ENCODE measurements at regions not wholly inside any gene's neighbourhood (a gene's known extent, or its start where the extent isn't known, plus 50 kb on each side); places are given as distances from the start of the nearest gene placed in this dataset.

- H3K4me1 ChIP-seq (ENCODE audit: control insufficient read depth, low read length) = no peaks in the 10 kb centered on the region
- no peaks in the 10 kb centered on the region for H3K9me2 ChIP-seq (replicated peaks; ENCODE audit: control insufficient read depth, low read length)
- no peaks in the 10 kb centered on the region for H3K9me3 ChIP-seq (ENCODE audit: control insufficient read depth, insufficient read depth, low read length)
- H3K36me3 ChIP-seq (ENCODE audit: control insufficient read depth, low read length) = no peaks in the 10 kb centered on the region
- no peak overlapping the region for H3K4me2 ChIP-seq (ENCODE audit: low read length)
- H3K27ac ChIP-seq (ENCODE audit: low read depth, low read length) = no peak overlapping the region
- no peaks in the 10 kb centered on the region for H3K27me3 ChIP-seq (ENCODE audit: control insufficient read depth, low read length)
- H3K79me2 ChIP-seq (ENCODE audit: control insufficient read depth, low read length) = no peaks in the 10 kb centered on the region
- no peaks in the 10 kb centered on the region for H3F3A ChIP-seq (ENCODE audit: control insufficient read depth, insufficient read depth)
- TF ChIP-seq CTCF (IDR thresholded peaks at IDR 0.05; ENCODE audit: low read depth, low read length, poor library complexity, severe bottlenecking) = no peak
- no peak for TF ChIP-seq EZH2phosphoT487 (IDR thresholded peaks at IDR 0.05; ENCODE audit: borderline replicate concordance, low read length)
- H3K4me3 ChIP-seq (ENCODE audit: low read length) = no peak overlapping the region
- no peaks in the 10 kb centered on the region for H4K20me1 ChIP-seq (ENCODE audit: control insufficient read depth, insufficient read depth, low read depth, low read length)
Observed at GRCh38 chr4:18524667-18525066, 503.1 kb upstream of the LCORL start.

GRCh38 chr4:18518098-18518497 lies 496.5 kb upstream of the LCORL start:
- Histone ChIP-seq H3K36me3 (ENCODE audit: control insufficient read depth, low read length) (no peaks in the 10 kb centered on the region), H3K27me3 (ENCODE audit: control insufficient read depth, low read length) (no peaks in the 10 kb centered on the region), H3K4me3 (ENCODE audit: low read length) (no peak overlapping the region), H3K9me3 (ENCODE audit: control insufficient read depth, insufficient read depth, low read length) (no peaks in the 10 kb centered on the region), H3K4me2 (ENCODE audit: low read length) (no peak overlapping the region), H3F3A (ENCODE audit: control insufficient read depth, insufficient read depth) (no peaks in the 10 kb centered on the region), H3K27ac (ENCODE audit: low read depth, low read length) (no peak overlapping the region), H4K20me1 (ENCODE audit: control insufficient read depth, insufficient read depth, low read depth, low read length) (no peaks in the 10 kb centered on the region), H3K9me2 (replicated peaks; ENCODE audit: control insufficient read depth, low read length) (no peaks in the 10 kb centered on the region), H3K79me2 (ENCODE audit: control insufficient read depth, low read length) (no peaks in the 10 kb centered on the region), H3K4me1 (ENCODE audit: control insufficient read depth, low read length) (no peaks in the 10 kb centered on the region)
- no peak for TF ChIP-seq CTCF (IDR thresholded peaks at IDR 0.05; ENCODE audit: low read depth, low read length, poor library complexity, severe bottlenecking)
- TF ChIP-seq EZH2phosphoT487 (IDR thresholded peaks at IDR 0.05; ENCODE audit: borderline replicate concordance, low read length) = no peak

GRCh38 chr4:18513861-18514260 lies 492.3 kb upstream of the LCORL start:
- Histone ChIP-seq H3K4me3 (ENCODE audit: low read length) (no peak overlapping the region), H3F3A (ENCODE audit: control insufficient read depth, insufficient read depth) (no peaks in the 10 kb centered on the region)

More at GRCh38 chr4:18513861-18514260, 492.3 kb upstream of the LCORL start:
- no peaks in the 10 kb centered on the region for H3K79me2 ChIP-seq (ENCODE audit: control insufficient read depth, low read length)
- no peak overlapping the region for H3K27ac ChIP-seq (ENCODE audit: low read depth, low read length)
- no peaks in the 10 kb centered on the region for H4K20me1 ChIP-seq (ENCODE audit: control insufficient read depth, insufficient read depth, low read depth, low read length)
- H3K4me2 ChIP-seq (ENCODE audit: low read length) = no peak overlapping the region
- no peaks in the 10 kb centered on the region for H3K9me3 ChIP-seq (ENCODE audit: control insufficient read depth, insufficient read depth, low read length)
- TF ChIP-seq CTCF (IDR thresholded peaks at IDR 0.05; ENCODE audit: low read depth, low read length, poor library complexity, severe bottlenecking) = no peak
- no peak for TF ChIP-seq EZH2phosphoT487 (IDR thresholded peaks at IDR 0.05; ENCODE audit: borderline replicate concordance, low read length)
- H3K4me1 ChIP-seq (ENCODE audit: control insufficient read depth, low read length) = no peaks in the 10 kb centered on the region
- no peaks in the 10 kb centered on the region for H3K36me3 ChIP-seq (ENCODE audit: control insufficient read depth, low read length)
- H3K27me3 ChIP-seq (ENCODE audit: control insufficient read depth, low read length) = no peaks in the 10 kb centered on the region
- H3K9me2 ChIP-seq (replicated peaks; ENCODE audit: control insufficient read depth, low read length) = no peaks in the 10 kb centered on the region

Data from DOHH2 (cell line).